ENCODE measurements at regions not wholly inside any gene's neighbourhood (a gene's known extent, or its start where the extent isn't known, plus 50 kb on each side); places are given as distances from the start of the nearest gene placed in this dataset.
"Not testable (repeated sequence)": the region's sequence is repeated elsewhere in the genome, so short reads cannot be mapped to it uniquely, and the experiment has no call there.

GRCh38 chr2:14828223-14828622 is 195.7 kb downstream of the LRATD1 start:
- DNase-seq (ENCODE audit: low spot score): no peak

DNA sequence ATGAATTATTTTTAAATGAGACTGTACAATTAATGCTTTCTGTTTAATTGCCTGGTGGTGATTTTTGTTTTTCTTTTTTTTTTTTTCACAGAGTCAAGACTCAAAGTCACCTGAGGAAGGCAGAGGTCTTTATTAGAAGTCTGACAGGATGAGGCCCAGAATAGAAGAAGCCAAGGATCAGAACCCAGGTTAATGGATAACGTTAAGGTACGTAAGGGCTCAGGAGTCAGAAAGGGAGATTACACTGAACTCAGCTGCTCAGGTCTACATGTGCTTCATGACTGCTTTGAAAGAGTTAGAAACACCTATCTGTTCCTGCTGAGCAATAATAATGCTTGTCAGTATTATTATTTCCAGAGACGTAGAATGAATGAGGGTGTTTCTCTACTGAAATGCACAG is 196.5 kb downstream of the LRATD1 start:
- no peak for DNase-seq (ENCODE audit: low spot score)

DNA sequence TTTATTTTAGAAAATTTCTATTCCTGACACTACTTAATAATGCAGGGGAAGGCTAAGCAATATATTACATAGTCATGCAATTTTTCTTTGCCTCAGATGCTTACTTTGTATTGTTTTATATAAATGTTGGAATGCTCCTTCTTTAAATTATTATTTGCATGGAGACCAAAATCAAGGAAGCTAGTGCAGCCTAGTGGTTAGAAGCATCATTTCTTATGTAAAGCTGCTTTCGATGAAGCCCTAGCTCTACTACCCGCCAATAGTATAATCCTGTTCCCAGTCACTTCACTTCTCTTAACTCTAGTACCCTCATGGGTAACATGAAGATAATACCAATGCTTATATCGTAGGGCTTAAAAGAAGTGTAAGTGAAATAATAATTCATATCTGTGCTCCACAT is 198.9 kb downstream of the LRATD1 start:
- DNase-seq (ENCODE audit: low spot score): no peak

GRCh38 chr2:14843507-14844204 is 211.1 kb downstream of the LRATD1 start:
- DNase-seq (ENCODE audit: low spot score): no peak

GRCh38 chr2:14855751-14856150 is 223.2 kb downstream of the LRATD1 start:
- no peak for DNase-seq (ENCODE audit: low spot score)

- no peak for DNase-seq (ENCODE audit: low spot score)
These were observed 228.7 kb downstream of the LRATD1 start for GRCh38 chr2:14861181-14861580.

GRCh38 chr2:14866736-14867352 is 234.3 kb downstream of the LRATD1 start:
- DNase-seq (ENCODE audit: low spot score): no peak

DNA sequence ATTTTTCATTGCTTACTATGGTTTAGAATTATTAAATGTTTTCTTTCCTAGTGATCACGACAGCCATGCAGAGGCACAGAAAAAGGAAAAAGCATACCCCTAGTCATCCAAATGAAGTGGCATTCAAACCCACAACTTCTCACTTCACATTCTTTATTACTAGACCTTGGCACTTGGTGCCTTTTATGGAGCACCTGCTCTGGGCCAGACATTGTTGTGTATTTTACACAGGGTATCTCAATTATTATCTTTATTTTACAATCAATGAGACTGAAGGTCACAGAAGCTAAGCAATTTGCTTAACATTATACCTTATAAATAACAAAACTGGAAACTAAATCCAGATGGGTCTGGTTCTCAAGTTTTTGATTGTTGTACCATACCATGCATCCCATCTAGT is 235.3 kb downstream of the LRATD1 start:
- no peak for DNase-seq (ENCODE audit: low spot score)

DNA sequence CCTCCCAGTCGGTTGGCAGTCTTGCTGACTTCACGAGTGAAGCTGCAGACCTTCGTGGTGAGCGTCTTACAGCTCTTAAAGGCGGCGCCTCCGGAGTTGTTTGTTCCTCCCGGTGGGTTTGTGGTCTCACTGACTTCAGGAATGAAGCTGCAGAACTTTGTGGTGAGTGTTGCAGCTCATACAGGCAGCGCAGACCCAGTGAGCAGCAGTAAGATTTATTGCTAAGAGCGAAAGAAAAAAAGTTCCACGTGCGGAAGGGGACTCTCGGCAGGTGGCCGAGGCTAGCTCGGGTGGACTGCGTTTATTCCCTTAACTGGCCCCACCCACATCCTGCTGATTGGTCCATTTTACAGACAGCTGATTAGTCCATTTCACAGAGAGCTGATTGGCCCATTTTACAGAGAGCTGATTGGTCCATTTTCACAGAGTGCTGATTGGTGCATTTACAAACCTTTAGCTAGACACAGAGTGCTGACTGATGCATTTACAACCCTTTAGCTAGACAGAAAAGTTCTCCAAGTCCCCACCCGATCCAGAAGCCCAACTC is 240.3 kb downstream of the LRATD1 start:
- DNase-seq (ENCODE audit: low spot score): no peak

DNA sequence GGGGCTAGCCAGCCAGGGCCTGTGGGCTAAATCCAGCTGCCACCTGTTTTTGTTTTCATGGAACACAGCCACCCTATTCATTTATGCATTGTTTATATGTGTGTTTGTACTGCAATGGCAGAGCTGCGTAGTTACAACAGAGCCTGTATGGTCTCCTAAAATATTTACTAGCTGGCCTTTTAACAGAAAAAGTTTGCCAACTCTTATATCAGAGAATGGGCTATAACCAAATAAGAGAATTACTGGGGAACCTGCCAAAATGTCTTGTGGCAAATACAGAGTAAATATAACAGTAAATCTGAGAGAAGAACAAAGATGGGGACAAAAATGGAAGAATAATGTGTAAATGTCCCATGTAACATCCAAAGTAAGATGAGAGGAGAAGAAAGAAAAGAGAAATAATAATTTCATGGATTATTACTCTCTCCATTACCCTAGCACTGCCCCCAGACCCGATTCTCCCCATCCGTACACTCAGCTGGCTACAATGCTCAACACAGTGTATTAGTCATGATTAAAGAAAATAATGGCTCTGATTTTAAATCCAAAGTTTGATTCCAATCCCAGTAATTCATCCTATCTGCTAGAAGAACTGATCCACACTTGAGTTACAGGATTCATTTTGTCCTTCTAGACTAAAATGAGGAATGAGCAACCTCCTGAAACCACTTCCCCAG is 249.3 kb downstream of the LRATD1 start:
- DNase-seq (ENCODE audit: low spot score): no peak

GRCh38 chr2:14884651-14885050 is 252.1 kb downstream of the LRATD1 start:
- DNase-seq (ENCODE audit: low spot score): no peak

- no peak for DNase-seq (ENCODE audit: low spot score)
These were observed 259.0 kb downstream of the LRATD1 start for GRCh38 chr2:14891546-14891945.

GRCh38 chr2:14896330-14897030 is 264.0 kb downstream of the LRATD1 start:
- no peak for DNase-seq (ENCODE audit: low spot score)

- DNase-seq (ENCODE audit: low spot score): no peak
These were observed 267.3 kb downstream of the LRATD1 start for GRCh38 chr2:14899621-14900414.

GRCh38 chr2:14901737-14902136 is 269.2 kb downstream of the LRATD1 start:
- no peak for DNase-seq (ENCODE audit: low spot score)

DNA sequence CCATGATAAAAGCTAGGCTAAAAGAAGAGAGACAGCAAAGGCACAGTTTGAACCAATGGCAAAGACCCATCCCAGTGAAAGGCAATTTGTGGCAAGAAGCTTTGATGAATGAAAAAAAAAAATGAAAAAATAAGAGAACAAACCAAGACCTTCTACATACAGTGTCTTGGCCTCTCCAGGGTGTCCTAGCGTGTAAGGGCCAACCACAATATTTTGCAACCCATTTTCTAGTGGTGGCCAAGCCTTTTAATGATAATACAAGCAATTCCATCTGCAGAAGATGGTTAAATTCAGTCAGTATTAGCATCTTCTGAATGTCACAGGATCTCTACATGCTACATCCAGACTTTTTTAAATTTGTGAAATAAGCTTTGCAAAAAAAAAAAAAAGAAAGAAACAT is 270.4 kb downstream of the LRATD1 start:
- DNase-seq (ENCODE audit: low spot score): no peak

DNA sequence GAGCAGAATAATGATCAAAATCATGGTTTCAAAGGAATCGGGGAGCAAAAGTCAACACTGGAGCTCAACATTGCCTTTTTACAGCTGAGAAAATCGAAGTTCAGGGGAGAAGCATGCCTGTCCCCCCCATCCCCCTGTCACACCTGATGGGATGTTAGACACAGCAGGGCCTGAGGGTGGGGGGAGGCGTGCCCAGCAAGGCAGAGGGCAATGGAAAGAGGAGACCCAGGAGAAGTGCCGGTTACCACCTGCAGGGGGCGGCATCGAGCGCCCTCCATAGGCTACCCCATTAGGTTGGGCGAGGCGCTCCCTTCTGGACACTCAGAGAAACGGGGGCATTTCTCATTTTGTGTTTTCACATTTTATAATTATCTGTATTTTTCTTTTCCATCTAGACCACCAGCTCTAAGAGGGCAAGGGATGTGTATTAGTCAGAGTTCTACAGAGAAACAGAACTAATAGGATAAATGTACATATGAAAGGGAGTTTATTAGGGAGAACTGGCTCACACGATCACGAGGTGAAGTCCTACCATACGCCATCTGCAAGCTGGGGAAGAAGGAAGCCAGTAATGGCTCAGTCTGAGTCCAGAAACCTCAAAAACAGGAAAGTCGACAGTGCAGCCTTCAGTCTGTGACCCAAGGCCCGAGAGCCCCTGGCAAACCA is 271.3 kb downstream of the LRATD1 start:
- DNase-seq (ENCODE audit: low spot score): no peak

DNA sequence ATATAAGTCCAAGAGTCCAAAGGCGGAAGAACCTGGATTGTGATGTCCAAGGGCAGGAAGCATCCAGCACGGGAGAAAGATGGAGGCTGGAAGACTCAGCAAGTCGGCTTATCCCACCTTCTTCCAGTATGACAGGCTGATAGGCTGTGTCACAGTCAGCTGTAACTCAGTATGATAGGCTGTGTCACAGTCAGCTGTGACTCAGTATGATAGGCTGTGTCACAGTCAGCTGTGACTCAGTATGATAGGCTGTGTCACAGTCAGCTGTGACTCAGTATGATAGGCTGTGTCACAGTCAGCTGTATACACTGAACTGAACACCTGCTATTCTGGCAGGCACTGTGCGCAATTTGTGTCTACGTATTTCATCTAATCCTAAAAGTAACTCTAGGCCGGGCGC is 271.9 kb downstream of the LRATD1 start:
- not testable (repeated sequence) for DNase-seq (ENCODE audit: low spot score)

GRCh38 chr2:14905571-14905970 is 273.1 kb downstream of the LRATD1 start:
- DNase-seq (ENCODE audit: low spot score): no peak

DNA sequence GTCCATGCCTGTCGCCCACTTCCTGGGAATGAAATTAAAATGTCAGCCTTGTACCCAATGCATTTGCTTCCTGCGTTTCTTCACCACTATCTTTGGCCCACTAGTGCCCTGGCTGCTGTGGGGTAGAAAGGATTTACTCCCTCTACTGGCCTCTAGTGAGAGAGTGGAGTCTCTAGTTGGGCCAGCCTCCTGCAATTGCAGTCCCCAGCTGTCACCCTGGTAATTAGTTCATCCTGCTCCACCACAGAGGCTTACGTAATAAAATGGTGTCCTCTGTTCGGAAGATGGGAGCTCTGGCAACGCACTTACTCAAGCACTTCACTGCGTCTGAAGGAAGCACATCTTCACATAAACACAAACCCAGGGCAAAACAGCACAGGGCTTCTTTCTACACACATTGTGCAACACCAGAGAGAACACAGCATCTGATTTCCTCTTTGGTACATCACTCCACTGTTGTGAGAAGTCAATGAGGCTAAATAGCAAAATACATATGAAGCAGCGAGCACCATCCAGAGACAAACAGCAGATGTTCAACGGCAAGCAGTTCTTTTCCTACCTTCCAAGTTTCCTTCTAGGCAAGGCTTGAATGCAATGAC is 274.6 kb downstream of the LRATD1 start:
- no peak for DNase-seq (ENCODE audit: low spot score)

- DNase-seq (ENCODE audit: low spot score): no peak
These were observed 277.3 kb downstream of the LRATD1 start for GRCh38 chr2:14909795-14910194.

All from pons (tissue), 1 donor.